NCI-H2107 (cell line): ENCODE measurements at regions not wholly inside any gene's neighbourhood (a gene's known extent, or its start where the extent isn't known, plus 50 kb on each side); places are given as distances from the start of the nearest gene placed in this dataset.
"Not testable (repeated sequence)": the region's sequence is repeated elsewhere in the genome, so short reads cannot be mapped to it uniquely, and the experiment has no call there.

Experiments used
- DNase-seq: peaks from one replicate; lab custom pipeline; 2025; lab: John Stamatoyannopoulos, UW

- DNase-seq = no peak
Measured at GRCh38 chr14:41289025-41289424, 317.7 kb upstream of the LRFN5 start.

DNA sequence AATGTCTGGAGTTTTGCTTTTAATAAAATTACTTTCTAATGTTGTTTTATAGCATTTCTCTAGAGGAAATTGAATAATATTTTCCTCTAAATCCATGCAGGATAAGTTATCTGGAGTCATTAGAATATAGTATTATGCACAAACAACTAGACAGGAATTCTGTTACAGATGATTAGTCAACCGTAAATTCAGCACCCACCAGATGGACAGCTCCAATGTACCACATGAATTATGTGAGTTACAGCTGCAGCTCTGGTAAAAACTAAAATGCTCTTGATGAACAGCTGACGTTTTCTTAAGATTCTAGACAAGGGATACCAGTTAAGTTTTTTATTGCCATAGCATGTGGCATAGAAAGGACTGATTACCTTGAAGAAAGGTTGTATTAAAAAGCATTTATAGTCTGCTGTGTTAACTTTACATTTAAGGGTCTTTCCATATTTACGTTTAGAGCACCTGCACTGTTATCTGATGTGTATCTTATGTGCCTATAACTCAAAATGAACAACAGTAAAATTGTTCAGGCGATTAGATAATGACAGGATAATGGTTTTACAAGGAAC, 321.4 kb upstream of the LRFN5 start:
- peak; percentile 7 for DNase-seq

DNA sequence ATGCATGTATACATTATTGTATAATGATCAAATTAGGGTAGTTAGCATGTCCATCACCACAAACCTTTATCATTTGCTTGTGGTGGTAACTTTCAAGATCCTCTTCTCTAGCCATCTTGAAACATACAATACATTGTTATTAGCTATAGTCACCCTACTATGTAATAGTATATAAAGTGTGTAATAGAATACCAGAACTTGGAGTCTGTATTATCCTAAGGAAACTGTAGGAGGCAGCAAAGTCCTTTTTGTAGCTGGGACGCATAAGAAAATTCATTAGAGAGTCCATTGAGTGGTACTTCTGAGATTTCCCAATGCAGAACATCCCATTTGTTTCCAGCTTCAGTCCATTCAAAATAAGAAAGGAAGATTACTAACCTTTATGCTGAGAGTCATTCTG, 325.9 kb upstream of the LRFN5 start:
- peak; percentile 26 for DNase-seq

DNA sequence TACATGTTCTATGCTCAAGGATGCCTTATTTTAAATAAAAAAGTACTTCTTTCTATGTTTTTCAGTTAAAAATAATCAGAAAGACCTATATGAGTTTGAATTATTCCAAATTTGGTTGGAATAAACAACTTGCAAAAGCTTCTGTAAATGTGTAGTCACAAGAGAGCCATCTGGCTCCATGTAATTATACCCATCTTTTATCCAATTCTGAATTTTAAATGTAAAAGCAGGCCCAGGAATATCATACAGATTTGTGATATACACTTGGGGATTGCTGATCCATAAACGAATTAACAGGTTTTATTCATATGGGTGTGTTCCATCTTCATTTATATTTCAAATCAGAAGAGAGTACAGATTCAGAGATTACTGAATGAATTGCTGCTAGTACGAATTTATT, 329.2 kb upstream of the LRFN5 start:
- no peak for DNase-seq

DNA sequence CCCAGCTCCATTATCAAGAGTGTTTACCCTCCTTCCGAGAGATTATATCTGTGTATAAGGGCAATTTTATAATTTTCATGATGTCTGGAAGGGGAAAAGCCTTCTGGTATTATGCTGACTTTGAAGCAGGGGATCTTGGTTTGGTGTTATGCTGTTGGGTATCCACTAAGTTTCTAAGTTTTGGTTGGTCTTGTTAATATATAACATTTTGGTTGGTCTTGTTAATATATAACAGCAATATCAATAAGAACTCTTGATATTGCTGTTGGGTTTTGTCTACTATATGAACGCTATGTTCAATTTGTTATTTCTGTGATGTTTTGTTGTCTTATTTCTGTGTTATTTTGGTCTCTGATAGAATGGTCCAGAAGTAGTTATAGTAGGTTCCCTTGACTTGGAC, 349.2 kb upstream of the LRFN5 start:
- DNase-seq = no peak

DNA sequence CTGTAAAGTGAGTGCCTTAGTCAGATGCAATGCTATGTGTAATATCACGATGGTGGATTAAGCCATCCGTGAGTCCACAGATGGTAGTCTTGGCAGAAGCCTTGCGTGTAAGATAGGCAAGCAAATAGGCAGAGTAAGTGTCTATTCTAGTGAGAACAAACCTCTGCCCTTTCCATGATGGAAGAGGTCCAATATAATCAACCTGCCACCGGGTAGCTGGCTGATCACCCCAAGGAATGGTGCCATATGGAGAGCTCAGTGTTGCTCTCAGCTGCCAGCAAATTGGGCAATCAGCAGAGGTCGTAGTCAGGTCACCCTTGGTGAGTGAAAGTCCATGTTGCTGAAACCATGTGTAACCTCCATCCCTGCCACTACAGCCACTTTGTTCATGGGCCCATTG, 371.2 kb upstream of the LRFN5 start:
- DNase-seq = no peak

GRCh38 chr14:41230683-41231082, 376.0 kb upstream of the LRFN5 start:
- no peak for DNase-seq

DNA sequence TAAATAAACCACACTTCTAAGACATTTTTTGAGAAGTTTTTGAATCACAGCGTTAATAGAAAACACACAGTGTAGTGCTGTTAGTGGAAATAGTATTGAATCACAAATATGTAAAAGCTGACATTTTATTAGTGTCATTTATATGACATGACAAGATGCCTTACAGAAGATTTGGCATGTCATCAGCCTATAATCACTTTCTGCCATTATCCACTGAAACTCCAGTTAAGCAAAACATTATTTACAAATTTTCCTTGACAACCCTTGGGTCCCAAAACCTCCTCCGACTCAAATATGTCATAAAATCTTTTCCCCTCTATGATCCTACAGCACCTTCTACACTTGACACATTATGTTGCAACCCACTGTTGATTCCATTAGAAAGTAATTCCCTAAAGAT, 376.9 kb upstream of the LRFN5 start:
- no peak for DNase-seq

- no peak for DNase-seq
Measured at GRCh38 chr14:41225433-41225832, 381.2 kb upstream of the LRFN5 start.

DNA sequence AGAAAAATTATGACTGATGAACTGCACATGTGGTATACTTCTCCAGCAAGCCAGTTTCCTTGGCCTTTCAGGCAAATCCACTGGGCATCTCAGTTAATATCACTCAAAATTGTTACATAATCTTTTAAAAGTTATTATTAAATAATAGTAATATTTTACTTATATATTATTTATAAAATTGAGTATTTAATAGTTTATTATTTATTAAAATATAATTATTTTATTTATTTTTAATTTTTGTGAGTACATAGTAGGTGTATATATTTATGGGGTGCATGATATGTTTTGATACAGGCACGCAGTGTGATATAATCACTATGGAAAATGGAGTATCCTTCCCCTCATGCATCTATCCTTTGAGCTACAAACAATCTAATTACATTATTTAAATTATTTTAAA, 384.1 kb upstream of the LRFN5 start:
- no peak for DNase-seq

- not testable (repeated sequence) for DNase-seq
Measured at GRCh38 chr14:41214978-41215377, 391.7 kb upstream of the LRFN5 start.

DNA sequence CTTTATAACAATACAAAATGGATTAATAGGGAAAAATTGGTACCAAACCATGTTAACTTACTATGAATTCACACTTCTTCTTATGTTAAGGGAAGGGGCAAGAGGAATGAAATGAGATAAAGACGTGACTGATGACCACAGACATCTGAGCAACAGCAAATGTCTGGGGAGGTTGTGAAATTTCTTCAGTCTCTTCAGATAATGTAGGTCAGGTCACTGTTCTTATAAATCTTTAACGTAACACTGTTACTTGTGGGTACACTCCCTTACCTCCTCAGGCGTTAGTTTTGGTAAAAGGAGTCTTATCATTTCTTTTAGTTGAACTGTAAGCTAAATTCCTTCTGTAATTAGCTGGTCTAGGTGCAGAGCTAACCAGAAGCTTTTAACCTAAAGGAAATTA, 405.0 kb upstream of the LRFN5 start:
- DNase-seq = no peak

GRCh38 chr14:41187868-41188267, 418.8 kb upstream of the LRFN5 start:
- DNase-seq = no peak

DNA sequence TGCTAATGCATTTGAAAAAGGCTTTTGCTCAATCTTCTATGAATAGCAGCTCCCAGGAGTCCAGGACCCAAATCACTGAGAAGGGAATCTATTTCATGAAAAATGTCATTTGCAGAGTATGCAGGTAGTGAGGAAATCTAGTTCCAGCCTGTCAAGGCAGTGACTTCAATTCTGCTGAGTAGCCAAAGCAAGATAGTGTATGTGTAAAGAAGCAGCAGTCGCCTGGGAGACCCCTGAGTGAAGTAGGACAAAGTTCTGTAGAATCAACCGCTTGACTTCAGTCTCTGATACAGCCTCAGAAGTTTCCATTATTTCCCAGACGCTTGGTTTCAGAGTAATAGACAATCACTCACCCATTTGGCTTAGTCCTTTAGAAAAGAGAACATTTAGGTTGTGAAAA, 435.6 kb upstream of the LRFN5 start:
- DNase-seq = no peak

DNA sequence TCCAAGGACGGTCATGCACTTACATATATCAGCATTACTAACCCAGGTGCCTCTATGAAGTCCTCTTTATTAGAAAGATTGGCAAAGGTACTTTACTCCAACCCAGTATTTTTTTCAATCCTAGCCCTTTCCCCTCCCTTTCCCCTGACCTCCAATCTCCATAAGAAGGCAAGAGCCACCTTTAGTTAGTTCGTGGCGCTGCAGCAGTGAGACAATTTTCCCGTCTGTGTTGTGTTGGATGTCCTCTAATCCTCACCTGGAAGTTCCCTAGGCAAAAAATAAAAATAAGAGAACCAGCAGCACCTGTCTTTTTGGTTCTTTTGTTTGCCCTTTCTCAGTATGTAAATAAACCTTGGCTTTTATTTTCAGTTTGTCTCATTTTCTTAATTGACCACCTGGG, 439.6 kb upstream of the LRFN5 start:
- no peak for DNase-seq

DNA sequence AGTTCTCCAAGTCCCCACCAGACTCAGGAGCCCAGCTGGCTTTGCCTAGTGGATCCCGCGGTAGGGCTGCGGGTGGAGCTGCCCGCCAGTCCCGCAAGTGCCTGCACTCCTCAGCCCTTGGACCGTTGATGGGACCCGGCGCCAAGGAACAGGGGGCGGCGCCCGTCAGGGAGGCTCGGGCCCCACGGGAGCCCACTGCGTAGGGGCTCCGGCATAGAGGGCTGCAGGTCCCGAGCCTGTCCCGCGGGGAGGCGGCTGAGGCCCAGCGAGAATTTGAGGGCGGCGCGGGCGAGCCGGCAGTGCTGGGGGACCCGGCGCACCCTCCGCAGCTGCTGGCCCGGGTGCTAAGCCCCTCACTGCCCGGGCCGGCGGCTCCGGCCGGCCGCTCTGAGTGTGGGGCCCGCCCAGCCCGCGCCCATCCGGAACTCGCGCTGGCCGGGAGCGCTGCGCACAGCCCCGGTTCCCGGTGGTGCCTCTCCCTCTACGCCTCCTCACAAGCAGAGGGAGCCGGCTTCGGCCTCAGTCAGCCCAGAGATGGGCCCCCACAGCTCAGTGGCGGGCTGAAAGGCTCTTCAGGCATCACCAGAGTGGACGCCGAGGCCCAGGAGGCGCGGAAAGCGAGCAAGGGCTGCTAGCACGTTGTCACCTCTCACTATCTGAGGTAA, 452.4 kb upstream of the LRFN5 start:
- DNase-seq = no peak

DNA sequence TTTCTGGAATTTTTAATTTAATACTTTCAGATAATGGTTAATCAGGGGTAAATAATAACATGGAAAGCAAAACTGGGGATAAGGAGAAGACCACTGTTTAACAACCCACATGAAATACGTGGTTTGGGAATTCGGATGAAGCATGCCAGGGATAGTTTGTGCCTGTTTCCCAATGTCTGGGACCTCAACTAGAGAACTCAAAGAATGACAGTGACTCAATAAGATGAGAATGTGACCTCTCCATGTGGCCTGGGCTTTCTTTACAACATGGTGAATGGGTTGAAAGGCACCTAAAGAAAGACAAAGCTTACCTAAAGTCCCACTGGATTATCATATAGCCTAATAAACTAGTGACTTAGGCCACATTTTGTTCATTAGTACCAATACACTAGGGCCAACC, 460.3 kb upstream of the LRFN5 start:
- DNase-seq = no peak

- no peak for DNase-seq
Measured at GRCh38 chr14:41144370-41144769, 462.3 kb upstream of the LRFN5 start.

- no peak for DNase-seq
Measured at GRCh38 chr14:41137741-41138140, 468.9 kb upstream of the LRFN5 start.

DNA sequence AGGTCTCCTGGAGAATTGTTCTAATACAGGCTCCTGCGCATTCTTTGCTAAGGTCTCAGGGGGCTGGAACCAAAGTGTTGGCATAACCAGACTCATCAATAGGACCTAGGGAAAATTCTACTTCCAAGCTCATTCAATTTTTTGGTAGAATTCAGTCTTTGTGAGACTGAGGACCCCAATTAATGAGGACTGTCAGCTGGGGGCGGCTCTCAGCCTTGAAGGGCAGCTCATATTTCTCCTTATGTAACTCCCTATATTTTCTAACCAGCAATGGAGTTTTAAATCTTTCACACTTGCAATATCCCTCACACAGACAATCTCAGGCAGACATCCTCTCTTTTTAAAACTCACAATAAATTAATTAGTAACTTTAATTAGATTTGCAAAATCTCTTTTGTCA, 476.4 kb upstream of the LRFN5 start:
- no peak for DNase-seq

GRCh38 chr14:41120402-41120801, 486.3 kb upstream of the LRFN5 start:
- DNase-seq = no peak

DNA sequence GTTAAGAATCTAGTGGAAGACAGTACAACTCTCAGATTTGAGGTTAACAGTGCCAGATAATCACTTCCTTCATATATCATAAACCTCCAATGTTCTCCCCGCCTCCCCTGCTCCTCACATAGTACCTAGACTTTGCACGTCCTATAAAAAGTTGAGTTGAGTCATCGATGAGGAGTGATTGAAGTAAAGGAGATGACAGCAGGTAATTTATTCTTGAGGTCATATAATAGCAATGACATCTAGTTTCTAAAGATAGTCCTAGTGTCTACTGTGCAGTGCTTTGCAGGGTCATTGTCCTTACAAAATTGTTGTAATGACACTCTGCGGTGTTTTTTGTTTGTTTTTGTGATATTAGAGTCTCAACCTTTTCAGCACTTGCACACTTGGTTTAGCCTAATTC, 510.5 kb upstream of the LRFN5 start:
- no peak for DNase-seq

DNA sequence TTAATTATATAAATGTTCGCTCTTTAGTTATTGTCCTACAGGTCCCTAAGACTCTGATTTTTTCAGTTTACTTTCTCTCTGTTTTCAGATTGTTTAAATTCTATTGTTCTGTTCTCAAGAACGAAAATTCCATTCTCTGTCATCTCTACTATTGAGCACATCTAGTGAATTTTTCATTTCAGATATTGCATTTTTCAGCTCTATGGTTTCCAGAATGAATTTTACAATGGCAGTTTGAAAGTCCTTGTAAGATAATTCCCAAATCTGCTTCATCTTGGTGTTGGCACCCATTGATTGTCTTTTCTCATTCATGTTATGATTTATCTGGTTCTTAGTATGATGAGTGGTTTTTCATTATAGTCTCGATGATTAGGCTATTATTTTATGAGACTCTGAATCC, 519.6 kb upstream of the LRFN5 start:
- DNase-seq = no peak

DNA sequence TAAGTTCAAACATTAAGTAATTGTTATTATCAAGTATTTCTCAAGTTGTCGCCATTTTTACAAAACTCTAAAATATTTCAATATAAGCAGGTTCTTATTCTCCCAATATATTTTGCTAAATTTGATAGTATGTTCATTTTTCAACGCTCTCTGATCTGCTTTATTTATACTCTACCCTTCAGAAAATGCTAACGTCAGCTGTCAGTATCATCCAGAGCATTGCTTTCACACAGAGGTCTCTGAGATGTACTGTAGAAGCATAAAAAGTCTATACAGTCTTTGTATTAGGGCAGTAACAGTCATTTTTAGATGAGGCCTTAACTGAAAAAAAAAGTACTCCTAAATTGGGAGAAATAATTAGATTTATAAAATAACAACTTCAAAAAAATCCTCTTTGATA, 533.1 kb upstream of the LRFN5 start:
- no peak for DNase-seq
